GM12878 (cell line): ENCODE measurements at regions not wholly inside any gene's neighbourhood (a gene's known extent, or its start where the extent isn't known, plus 50 kb on each side); places are given as distances from the start of the nearest gene placed in this dataset.

Experiments
- ATAC-seq: fragments of 200-7000 bp; cut with Tn5 transposase; 3 replicates; pipeline ENCODE4 v1.9.1; 2020; ENCODE audit warnings: mild to moderate bottlenecking, moderate library complexity
- BruUV-seq: library from RNA; stranded (reverse); fragments of 400-500 nt; replicated peaks from 2 replicates; lab custom pipeline; 2021; lab: Mats Ljungman, UMichigan
- CTCF ChIA-PET: fragments of 300-600 bp; sonication (Branson Sonifier 250); formaldehyde crosslinking; extraction: SDS; loops from one replicate; lab custom pipeline; 2021; ENCODE audit warnings: inconsistent platforms; lab: Yijun Ruan, JAX
- POLR2A ChIA-PET: fragments of 350-600 bp; formaldehyde crosslinking; extraction: SDS; loops from one replicate; lab custom pipeline; 2021; ENCODE audit warnings: inconsistent platforms; lab: Charles Lee
- RAD21 ChIA-PET: fragments of 300-600 bp; sonication (Branson Sonifier 250); formaldehyde crosslinking; loops from one replicate; lab custom pipeline; 2023; ENCODE audit warnings: antibody characterized with exemption; ENCODE audit not compliant: unreplicated experiment; lab: Charles Lee
- SMC1A ChIA-PET: fragments of 300-600 bp; sonication (Branson Sonifier 250); formaldehyde crosslinking; loops from one replicate; lab custom pipeline; 2023; ENCODE audit not compliant: unreplicated experiment, uncharacterized antibody; lab: Charles Lee
- DNase-seq: peaks from one replicate; pipeline ENCODE4 v3.0.0-alpha.2; 2011; ENCODE audit warnings: low read depth, low spot score
- FAIRE-seq: peaks from 3 replicates; lab custom pipeline; 2011; peaks lifted over from hg19 to GRCh38; lab: Jason Lieb, UNC
- H2AFZ ChIP-seq: 2 replicates; pipeline ENCODE4 v1.6.0; 2011; ENCODE audit warnings: low read depth, low read length, control low read depth; ENCODE audit not compliant: control insufficient read depth
- H3K27ac ChIP-seq: 2 replicates; pipeline ENCODE4 v1.5.1; 2011; ENCODE audit warnings: control low read depth; ENCODE audit not compliant: control insufficient read depth, insufficient read depth
- H3K27me3 ChIP-seq, 2 experiments: replicated peaks in 1 of 2; 2 replicates each; pipeline versions ENCODE4 v1.6.0 to v1.6.1; 2011; ENCODE audit warnings: low read length in 1 of 2; ENCODE audit not compliant: control insufficient read depth in 2 of 2, insufficient read depth in 2 of 2
- H3K36me3 ChIP-seq, 2 experiments: 2 replicates each; pipeline ENCODE4 v1.5.1; 2011; ENCODE audit warnings: low read length in 1 of 2; ENCODE audit not compliant: control insufficient read depth in 2 of 2, insufficient read depth in 2 of 2
- H3K4me1 ChIP-seq: 2 replicates; pipeline ENCODE4 v1.6.1; 2011; ENCODE audit warnings: mild to moderate bottlenecking, low read length, moderate library complexity, mixed read lengths; ENCODE audit not compliant: control insufficient read depth, insufficient read depth
- H3K4me2 ChIP-seq: 2 replicates; pipeline ENCODE4 v1.6.0; 2011; ENCODE audit warnings: control low read depth; ENCODE audit not compliant: control insufficient read depth, insufficient read depth
- H3K4me3 ChIP-seq: fragments of 200-600 bp; sonication (generic); 2 replicates; pipeline ENCODE4 v1.5.1; 2016
- H3K79me2 ChIP-seq: 2 replicates; pipeline ENCODE4 v1.6.0; 2011; ENCODE audit warnings: low read length; ENCODE audit not compliant: control insufficient read depth, insufficient read depth
- H3K9ac ChIP-seq: 2 replicates; pipeline ENCODE4 v1.8.0; 2011; ENCODE audit warnings: low read length, control low read depth, mixed read lengths; ENCODE audit not compliant: control insufficient read depth, insufficient read depth
- H3K9me3 ChIP-seq: replicated peaks from 3 replicates; pipeline ENCODE4 v1.5.1; 2011; ENCODE audit warnings: mild to moderate bottlenecking, low read length; ENCODE audit not compliant: control insufficient read depth, insufficient read depth
- H4K20me1 ChIP-seq: 2 replicates; pipeline ENCODE4 v1.6.0; 2011; ENCODE audit not compliant: control insufficient read depth, insufficient read depth
- ESRRA ChIP-seq: IDR thresholded peaks from 2 replicates; pipeline ENCODE4 v1.6.1; 2012; ENCODE audit warnings: mild to moderate bottlenecking, low read length, improper control_type of control experiment
- IRF5 ChIP-seq: fragments of 450-650 bp; IDR thresholded peaks from 2 replicates; pipeline ENCODE4 v1.6.1; 2017; ENCODE audit warnings: borderline replicate concordance
- MYC ChIP-seq: IDR thresholded peaks from 2 replicates; pipeline ENCODE4 v1.6.1; 2011; ENCODE audit warnings: mild to moderate bottlenecking, low read length, moderate library complexity, inconsistent platforms; ENCODE audit not compliant: insufficient read depth, insufficient replicate concordance, insufficient read length, severe bottlenecking
- REST ChIP-seq: IDR thresholded peaks from 2 replicates; pipeline ENCODE4 v1.6.1; 2012; ENCODE audit warnings: mild to moderate bottlenecking, low read depth, low read length
- YY1 ChIP-seq: IDR thresholded peaks from 2 replicates; pipeline ENCODE4 v1.6.1; 2011; ENCODE audit warnings: low read depth, mild to moderate bottlenecking, low read length
- ZBTB11 ChIP-seq: fragments of 450-650 bp; formaldehyde crosslinking; IDR thresholded peaks from 2 replicates; pipeline ENCODE4 v1.5.0; 2022; ENCODE audit warnings: mild to moderate bottlenecking, missing genetic modification characterization
- ZNF217 ChIP-seq: fragments of 450-650 bp; IDR thresholded peaks from 2 replicates; pipeline ENCODE4 v1.6.1; 2017; ENCODE audit warnings: antibody characterized with exemption, mild to moderate bottlenecking
- ZNF274 ChIP-seq: IDR thresholded peaks from one replicate; pipeline ENCODE4 v1.8.0; 2011; ENCODE audit not compliant: insufficient read length, insufficient read depth
- WGBS: methylation state at CpG from one replicate; pipeline ENCODE4 v1.1.6; 2016; ENCODE audit warnings: low lambda C conversion rate; ENCODE audit not compliant: insufficient replicate concordance, insufficient coverage; ENCODE audit errors: missing lambda C conversion rate; 5-methylcytosine and 5-hydroxymethylcytosine counted together
- in situ Hi-C: fragments of 300-500 bp; cut with MboI; formaldehyde crosslinking; loops from 9 replicates; pipeline ENCODE4 v1.14.3; 2018; ENCODE audit warnings: mixed read lengths
- intact Hi-C: fragments of 100-400 bp; cut with micrococcal nuclease; formaldehyde crosslinking; loops from one replicate; pipeline ENCODE4 v1.14.2; 2022; ENCODE audit not compliant: unreplicated experiment
- TF ChIP-seq, protein P1 (sequence below): fragments of 450-650 bp; formaldehyde crosslinking; IDR thresholded peaks from 2 replicates; pipeline ENCODE4 v1.4.0; 2022; ENCODE audit warnings: mild to moderate bottlenecking, moderate library complexity
- TF ChIP-seq, protein P2 (sequence below): fragments of 450-650 bp; IDR thresholded peaks from 2 replicates; pipeline ENCODE4 v1.6.1; 2014; ENCODE audit warnings: mild to moderate bottlenecking

DNA sequence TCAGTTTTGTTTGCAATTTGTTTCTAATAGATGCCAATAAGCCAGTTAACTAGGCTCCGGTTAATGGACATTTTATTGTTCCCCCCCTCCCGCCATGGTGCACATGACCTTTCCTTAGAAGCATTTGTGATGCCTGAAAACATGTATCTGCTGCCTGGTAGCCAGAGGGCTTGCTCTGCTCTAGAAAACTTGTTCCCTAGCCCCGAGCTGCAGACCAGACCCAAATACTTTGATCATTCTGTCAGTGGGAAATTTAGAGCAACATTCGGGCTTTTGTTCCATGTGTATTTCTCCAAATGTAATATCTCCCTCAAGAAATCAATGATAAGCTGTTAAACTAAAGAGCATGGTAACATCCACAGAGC, 104.7 kb downstream of the EVX1 start:
- no peak overlapping the region for H3K4me3 ChIP-seq
- H3K9ac ChIP-seq, result no peak overlapping the region
- DNase-seq, result no peak
- no peak overlapping the region for H3K4me2 ChIP-seq
- POLR2A ChIA-PET, result no interaction called here
- intact Hi-C loops, result no loop called here
- H4K20me1 ChIP-seq, result no peaks in the 10 kb centered on the region
- peaks cover 0 to 7% of the 10 kb centered on the region in 2 experiments; a peak in 1 of 4 replicates for H3K27me3 ChIP-seq
- 40% methylated on average over 4 of the region's 4 CpGs for WGBS
- H2AFZ ChIP-seq, result no peak overlapping the region
- TF ChIP-seq, protein P1, sequence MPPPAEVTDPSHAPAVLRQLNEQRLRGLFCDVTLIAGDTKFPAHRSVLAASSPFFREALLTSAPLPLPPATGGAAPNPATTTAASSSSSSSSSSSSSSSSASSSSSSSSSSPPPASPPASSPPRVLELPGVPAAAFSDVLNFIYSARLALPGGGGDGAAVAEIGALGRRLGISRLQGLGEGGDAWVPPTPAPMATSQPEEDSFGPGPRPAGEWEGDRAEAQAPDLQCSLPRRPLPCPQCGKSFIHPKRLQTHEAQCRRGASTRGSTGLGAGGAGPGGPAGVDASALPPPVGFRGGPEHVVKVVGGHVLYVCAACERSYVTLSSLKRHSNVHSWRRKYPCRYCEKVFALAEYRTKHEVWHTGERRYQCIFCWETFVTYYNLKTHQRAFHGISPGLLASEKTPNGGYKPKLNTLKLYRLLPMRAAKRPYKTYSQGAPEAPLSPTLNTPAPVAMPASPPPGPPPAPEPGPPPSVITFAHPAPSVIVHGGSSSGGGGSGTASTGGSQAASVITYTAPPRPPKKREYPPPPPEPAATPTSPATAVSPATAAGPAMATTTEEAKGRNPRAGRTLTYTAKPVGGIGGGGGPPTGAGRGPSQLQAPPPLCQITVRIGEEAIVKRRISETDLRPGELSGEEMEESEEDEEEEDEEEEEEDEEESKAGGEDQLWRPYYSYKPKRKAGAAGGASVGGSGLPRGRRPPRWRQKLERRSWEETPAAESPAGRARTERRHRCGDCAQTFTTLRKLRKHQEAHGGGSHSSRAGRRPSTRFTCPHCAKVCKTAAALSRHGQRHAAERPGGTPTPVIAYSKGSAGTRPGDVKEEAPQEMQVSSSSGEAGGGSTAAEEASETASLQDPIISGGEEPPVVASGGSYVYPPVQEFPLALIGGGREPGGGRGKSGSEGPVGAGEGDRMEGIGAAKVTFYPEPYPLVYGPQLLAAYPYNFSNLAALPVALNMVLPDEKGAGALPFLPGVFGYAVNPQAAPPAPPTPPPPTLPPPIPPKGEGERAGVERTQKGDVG (CRISPR knock-in tag), result no peak
- TF ChIP-seq IRF5 (no peak), ESRRA (no peak), ZNF274 (no peak), YY1 (no peak), MYC (no peak), REST (no peak), ZNF217 (no peak), ZBTB11 (no peak)
- TF ChIP-seq, protein P2, sequence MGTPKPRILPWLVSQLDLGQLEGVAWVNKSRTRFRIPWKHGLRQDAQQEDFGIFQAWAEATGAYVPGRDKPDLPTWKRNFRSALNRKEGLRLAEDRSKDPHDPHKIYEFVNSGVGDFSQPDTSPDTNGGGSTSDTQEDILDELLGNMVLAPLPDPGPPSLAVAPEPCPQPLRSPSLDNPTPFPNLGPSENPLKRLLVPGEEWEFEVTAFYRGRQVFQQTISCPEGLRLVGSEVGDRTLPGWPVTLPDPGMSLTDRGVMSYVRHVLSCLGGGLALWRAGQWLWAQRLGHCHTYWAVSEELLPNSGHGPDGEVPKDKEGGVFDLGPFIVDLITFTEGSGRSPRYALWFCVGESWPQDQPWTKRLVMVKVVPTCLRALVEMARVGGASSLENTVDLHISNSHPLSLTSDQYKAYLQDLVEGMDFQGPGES, result no peak
- TF ChIP-seq, all 136 proteins: peak for 0
- ChIA-PET SMC1A (no interaction called here), CTCF (no interaction called here), RAD21 (no interaction called here)
- FAIRE-seq (no peak), ATAC-seq (no peak)
- H3K4me1 ChIP-seq, result no peaks in the 10 kb centered on the region
- H3K79me2 ChIP-seq, result no peaks in the 10 kb centered on the region
- no peak overlapping the region for H3K27ac ChIP-seq
- in situ Hi-C loops, result no loop called here
- no peaks in the 10 kb centered on the region for H3K36me3 ChIP-seq
- no TSS peak for BruUV-seq
- no peaks in the 10 kb centered on the region for H3K9me3 ChIP-seq
